SH-SY5Y (cell line): ENCODE measurements at regions not wholly inside any gene's neighbourhood (a gene's known extent, or its start where the extent isn't known, plus 50 kb on each side); places are given as distances from the start of the nearest gene placed in this dataset.

ENCODE experiments used
- GATA2 ChIP-seq: IDR thresholded peaks from 2 replicates; pipeline ENCODE4 v1.6.1; 2011; ENCODE audit warnings: mild to moderate bottlenecking, low read depth, low read length
- GATA3 ChIP-seq: IDR thresholded peaks from 2 replicates; pipeline ENCODE4 v1.6.1; 2011; ENCODE audit warnings: low read depth, mild to moderate bottlenecking, low read length, moderate library complexity

DNA sequence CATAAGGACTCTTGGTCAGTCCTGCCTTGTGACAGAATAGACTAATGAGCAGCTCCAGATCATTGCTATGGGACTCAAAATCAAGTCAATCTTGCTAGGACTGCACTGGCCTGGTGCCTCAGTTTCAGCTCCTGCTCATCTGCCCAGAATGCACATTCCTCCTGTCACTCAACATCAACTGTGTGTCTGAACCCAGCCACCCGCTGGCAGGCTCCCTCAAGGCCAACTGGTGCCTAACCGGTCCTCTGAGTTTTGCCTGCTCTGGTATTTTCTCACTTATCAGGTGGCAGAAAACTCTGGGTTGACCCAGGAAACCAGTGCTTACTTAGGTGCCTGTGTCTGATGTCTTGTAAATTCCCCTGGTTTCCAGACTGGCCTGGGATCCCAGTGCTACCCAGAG, 297.7 kb downstream of the DHX35 start:
- TF ChIP-seq GATA3 (no peak), GATA2 (no peak)
